ENCODE measurements at regions not wholly inside any gene's neighbourhood (a gene's known extent, or its start where the extent isn't known, plus 50 kb on each side); places are given as distances from the start of the nearest gene placed in this dataset.
"Not testable (repeated sequence)": the region's sequence is repeated elsewhere in the genome, so short reads cannot be mapped to it uniquely, and the experiment has no call there.

- no peak for DNase-seq
These were observed 56.0 kb upstream of the LRPPRC start for GRCh38 chr2:44051593-44052347.

- no peak for DNase-seq
These were observed 56.8 kb upstream of the LRPPRC start for GRCh38 chr2:44052584-44052983.

- DNase-seq: no peak
These were observed 57.3 kb upstream of the LRPPRC start for GRCh38 chr2:44053052-44053451.

GRCh38 chr2:44053456-44053855 lies 57.7 kb upstream of the LRPPRC start:
- no peak for DNase-seq

GRCh38 chr2:44055229-44055628 lies 59.4 kb upstream of the LRPPRC start:
- DNase-seq: no peak

- DNase-seq: no peak
These were observed 59.9 kb upstream of the LRPPRC start for GRCh38 chr2:44055664-44056063.

GRCh38 chr2:44056947-44057346 lies 61.2 kb upstream of the LRPPRC start:
- DNase-seq: no peak

GRCh38 chr2:44060286-44060685 lies 64.5 kb upstream of the LRPPRC start:
- not testable (repeated sequence) for DNase-seq

GRCh38 chr2:44060990-44061389 lies 65.2 kb upstream of the LRPPRC start:
- no peak for DNase-seq

GRCh38 chr2:44061469-44061868 lies 65.7 kb upstream of the LRPPRC start:
- DNase-seq: no peak

- DNase-seq: no peak
These were observed 66.1 kb upstream of the LRPPRC start for GRCh38 chr2:44061876-44062275.

- no peak for DNase-seq
These were observed 67.2 kb upstream of the LRPPRC start for GRCh38 chr2:44063033-44063432.

- DNase-seq: not testable (repeated sequence)
These were observed 68.5 kb upstream of the LRPPRC start for GRCh38 chr2:44064281-44064680.

- DNase-seq: not testable (repeated sequence)
These were observed 71.4 kb upstream of the LRPPRC start for GRCh38 chr2:44067012-44067790.

GRCh38 chr2:44067791-44068181 lies 72.0 kb upstream of the LRPPRC start:
- DNase-seq: not testable (repeated sequence)

GRCh38 chr2:44071454-44072046 lies 75.8 kb upstream of the LRPPRC start:
- DNase-seq: no peak

GRCh38 chr2:44073667-44074066 lies 77.9 kb upstream of the LRPPRC start:
- DNase-seq: not testable (repeated sequence)

- DNase-seq: not testable (repeated sequence)
These were observed 79.0 kb upstream of the LRPPRC start for GRCh38 chr2:44074795-44075194.

- no peak for DNase-seq
These were observed 79.8 kb upstream of the LRPPRC start for GRCh38 chr2:44075541-44075940.

- DNase-seq: no peak
These were observed 82.2 kb upstream of the LRPPRC start for GRCh38 chr2:44077942-44078511.

GRCh38 chr2:44079686-44080085 lies 83.9 kb upstream of the LRPPRC start:
- DNase-seq: no peak

GRCh38 chr2:44083054-44083453 lies 85.6 kb upstream of the PPM1B start:
- DNase-seq: no peak

GRCh38 chr2:44084850-44085249 lies 83.8 kb upstream of the PPM1B start:
- DNase-seq: no peak

Measured in effector CD4-positive, alpha-beta T cell (primary cell).